ENCODE measurements at regions not wholly inside any gene's neighbourhood (a gene's known extent, or its start where the extent isn't known, plus 50 kb on each side); places are given as distances from the start of the nearest gene placed in this dataset.
"Not testable (repeated sequence)": the region's sequence is repeated elsewhere in the genome, so short reads cannot be mapped to it uniquely, and the experiment has no call there.

- DNase-seq: no peak
Observed at GRCh38 chr3:76206346-76206745, 421.0 kb upstream of the ZNF717 start.

GRCh38 chr3:76212679-76213078 is 427.3 kb upstream of the ZNF717 start:
- no peak for DNase-seq

GRCh38 chr3:76222201-76222600 is 436.9 kb upstream of the ZNF717 start:
- DNase-seq: no peak

- no peak for DNase-seq
Observed at GRCh38 chr3:76231258-76231657, 445.9 kb upstream of the ZNF717 start.

GRCh38 chr3:76242886-76243753 is 457.8 kb upstream of the ZNF717 start:
- DNase-seq: no peak

GRCh38 chr3:76245073-76245472 is 459.7 kb upstream of the ZNF717 start:
- DNase-seq: no peak

- DNase-seq: no peak
Observed at GRCh38 chr3:76245622-76246021, 460.3 kb upstream of the ZNF717 start.

GRCh38 chr3:76264496-76264895 is 479.1 kb upstream of the ZNF717 start:
- no peak for DNase-seq

GRCh38 chr3:76264911-76265310 is 479.6 kb upstream of the ZNF717 start:
- DNase-seq: no peak

GRCh38 chr3:76266511-76266910 is 481.2 kb upstream of the ZNF717 start:
- DNase-seq: no peak

GRCh38 chr3:76267851-76268380 is 482.6 kb upstream of the ZNF717 start:
- DNase-seq: no peak

GRCh38 chr3:76293856-76294255 is 508.5 kb upstream of the ZNF717 start:
- DNase-seq: no peak

GRCh38 chr3:76300746-76301145 is 515.4 kb upstream of the ZNF717 start:
- DNase-seq: no peak

GRCh38 chr3:76307556-76307955 is 522.2 kb upstream of the ZNF717 start:
- DNase-seq: no peak

GRCh38 chr3:76308541-76308940 is 523.2 kb upstream of the ZNF717 start:
- no peak for DNase-seq

- DNase-seq: no peak
Observed at GRCh38 chr3:76310089-76310488, 524.7 kb upstream of the ZNF717 start.

- DNase-seq: no peak
Observed at GRCh38 chr3:76310667-76311066, 525.3 kb upstream of the ZNF717 start.

- DNase-seq: no peak
Observed at GRCh38 chr3:76311941-76312340, 526.6 kb upstream of the ZNF717 start.

- not testable (repeated sequence) for DNase-seq
Observed at GRCh38 chr3:76315906-76316305, 530.6 kb upstream of the ZNF717 start.

GRCh38 chr3:76321614-76322013 is 536.3 kb upstream of the ZNF717 start:
- DNase-seq: no peak

GRCh38 chr3:76324101-76324500 is 538.8 kb upstream of the ZNF717 start:
- DNase-seq: no peak

GRCh38 chr3:76345878-76346277 is 560.5 kb upstream of the ZNF717 start:
- DNase-seq: no peak

- no peak for DNase-seq
Observed at GRCh38 chr3:76346690-76347089, 561.3 kb upstream of the ZNF717 start.

- DNase-seq: no peak
Observed at GRCh38 chr3:76349715-76350480, 564.5 kb upstream of the ZNF717 start.
